ENCODE measurements at regions not wholly inside any gene's neighbourhood (a gene's known extent, or its start where the extent isn't known, plus 50 kb on each side); places are given as distances from the start of the nearest gene placed in this dataset.
"Not testable (repeated sequence)": the region's sequence is repeated elsewhere in the genome, so short reads cannot be mapped to it uniquely, and the experiment has no call there.

DNA sequence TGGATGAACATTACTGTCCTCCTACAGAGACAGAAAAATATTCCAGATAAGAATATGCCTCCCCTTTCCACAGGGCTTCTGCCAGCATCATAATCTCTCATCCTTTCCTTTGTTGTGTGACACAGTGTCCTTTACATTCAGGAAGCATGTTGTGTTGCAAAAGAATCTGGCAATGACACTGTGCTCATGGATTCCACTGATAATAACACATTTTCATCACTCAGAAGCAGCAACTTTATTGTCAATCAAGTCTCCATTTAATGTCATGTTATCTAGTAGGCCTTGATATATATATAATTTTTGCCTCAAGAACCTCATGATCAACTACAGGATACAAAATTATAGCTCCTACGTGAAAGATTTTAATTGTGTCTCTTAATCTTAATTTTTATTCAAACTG is 833.9 kb downstream of the FSTL5 start:
- DNase-seq, result no peak

DNA sequence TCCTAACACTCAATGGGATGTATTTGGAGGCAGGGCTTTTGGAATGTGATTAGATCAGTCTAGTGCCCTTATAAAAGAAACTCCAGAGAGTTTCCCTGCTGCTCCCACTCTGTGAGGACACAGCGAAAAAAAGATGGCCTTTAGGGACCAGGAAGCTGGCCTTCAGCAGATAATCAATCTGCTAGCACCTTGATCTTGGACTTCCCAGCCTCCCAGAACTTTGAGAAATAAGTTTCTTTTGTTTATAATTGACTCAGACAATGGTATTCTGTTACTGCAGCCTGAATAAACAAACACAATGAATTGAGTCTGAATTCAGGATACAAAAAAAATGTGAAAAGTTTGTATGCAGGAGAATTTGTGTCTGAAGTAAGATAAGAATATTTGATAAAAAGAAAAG is 842.1 kb downstream of the FSTL5 start:
- DNase-seq, result no peak

DNA sequence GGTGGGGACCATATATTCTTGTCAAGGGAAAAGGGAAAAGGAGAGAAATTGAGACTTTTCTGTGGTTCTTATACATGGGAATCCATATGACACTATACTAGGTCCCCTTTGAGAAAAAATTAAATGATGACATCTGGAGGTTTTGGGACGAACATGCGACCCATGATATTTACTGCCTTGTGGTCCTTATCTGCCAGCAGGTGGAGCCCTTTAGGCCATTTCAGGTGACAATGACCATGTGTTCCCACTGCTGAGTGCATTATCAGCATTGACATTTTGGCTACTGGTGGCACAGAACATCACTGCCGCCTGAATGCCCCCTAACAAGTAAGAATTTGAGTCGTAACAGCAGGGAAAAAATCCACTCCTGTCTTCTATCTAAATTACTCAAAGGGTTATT is 843.4 kb downstream of the FSTL5 start:
- DNase-seq, result no peak

DNA sequence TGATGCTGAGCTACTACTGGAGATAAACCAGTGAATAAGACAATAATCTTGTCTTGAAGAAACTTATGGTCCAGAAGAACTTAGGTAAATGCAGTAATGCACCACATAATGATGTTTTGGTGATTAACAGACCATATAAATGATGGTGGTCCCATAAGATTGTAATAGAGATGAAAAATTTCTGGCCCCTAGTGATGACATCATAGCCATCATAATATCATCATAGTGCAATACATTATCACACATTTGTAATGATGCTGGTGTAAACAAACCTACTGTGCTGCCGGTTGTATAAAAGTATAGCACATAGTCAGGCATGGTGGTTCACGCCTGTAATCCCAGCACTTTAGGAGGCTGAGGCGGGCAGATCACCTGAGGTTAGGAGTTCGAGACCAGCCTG is 846.8 kb downstream of the FSTL5 start:
- DNase-seq, result no peak

DNA sequence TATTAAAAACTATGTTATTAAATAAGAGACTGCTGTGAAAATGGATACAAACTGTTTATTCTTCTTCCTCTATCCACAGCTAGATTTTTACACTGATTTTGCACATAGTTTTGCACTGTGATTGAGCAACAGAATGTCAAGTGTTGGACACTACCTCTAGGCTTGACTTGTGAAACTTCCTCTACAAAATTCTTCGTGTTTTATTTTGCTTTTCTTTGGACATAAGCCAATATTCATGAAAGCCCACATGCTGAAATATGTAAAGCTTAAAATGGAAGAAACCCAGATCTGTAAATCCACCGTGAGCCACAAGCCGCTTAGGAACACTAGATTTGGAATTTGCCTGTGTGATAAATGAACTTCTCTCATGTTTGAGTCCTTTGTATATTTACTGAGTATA is 849.4 kb downstream of the FSTL5 start:
- DNase-seq, result no peak

DNA sequence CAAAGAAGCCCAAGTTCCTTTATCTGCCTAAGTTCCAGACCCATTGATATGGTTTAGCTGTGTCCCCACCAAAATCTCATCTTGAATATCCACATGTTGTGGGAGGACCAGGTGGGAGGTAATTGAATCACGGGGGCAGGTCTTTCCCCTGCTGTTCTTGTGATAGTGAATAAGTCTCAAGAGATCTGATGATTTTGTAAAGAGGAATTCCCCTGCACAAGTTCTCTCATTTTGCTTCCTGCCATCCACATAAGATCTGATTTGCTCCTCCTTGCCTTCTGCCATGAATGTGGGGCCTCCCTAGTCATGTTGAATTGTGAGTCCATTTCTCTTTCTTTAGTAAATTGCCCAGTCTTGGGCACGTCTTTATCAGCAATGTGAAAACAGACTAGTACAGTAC is 860.2 kb downstream of the FSTL5 start:
- DNase-seq, result no peak

DNA sequence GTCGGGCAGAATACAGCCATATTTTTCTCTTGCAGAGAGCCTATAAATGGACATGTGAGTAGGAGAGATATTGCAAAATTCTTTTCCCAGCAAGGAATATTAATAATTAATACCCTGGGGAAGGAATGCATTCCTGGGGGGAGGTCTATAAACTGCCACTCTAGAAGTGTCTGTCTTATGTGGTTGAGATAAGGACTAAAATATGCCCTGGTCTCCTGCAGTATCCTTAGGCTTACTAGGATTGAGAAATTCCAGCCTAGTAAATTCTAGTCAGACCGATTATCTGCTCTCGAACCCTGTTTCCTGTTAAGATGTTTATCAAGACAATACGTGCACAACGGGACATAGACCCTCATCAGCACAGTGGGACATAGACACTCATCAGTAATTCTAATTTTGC is 872.6 kb downstream of the FSTL5 start:
- no peak for DNase-seq

DNA sequence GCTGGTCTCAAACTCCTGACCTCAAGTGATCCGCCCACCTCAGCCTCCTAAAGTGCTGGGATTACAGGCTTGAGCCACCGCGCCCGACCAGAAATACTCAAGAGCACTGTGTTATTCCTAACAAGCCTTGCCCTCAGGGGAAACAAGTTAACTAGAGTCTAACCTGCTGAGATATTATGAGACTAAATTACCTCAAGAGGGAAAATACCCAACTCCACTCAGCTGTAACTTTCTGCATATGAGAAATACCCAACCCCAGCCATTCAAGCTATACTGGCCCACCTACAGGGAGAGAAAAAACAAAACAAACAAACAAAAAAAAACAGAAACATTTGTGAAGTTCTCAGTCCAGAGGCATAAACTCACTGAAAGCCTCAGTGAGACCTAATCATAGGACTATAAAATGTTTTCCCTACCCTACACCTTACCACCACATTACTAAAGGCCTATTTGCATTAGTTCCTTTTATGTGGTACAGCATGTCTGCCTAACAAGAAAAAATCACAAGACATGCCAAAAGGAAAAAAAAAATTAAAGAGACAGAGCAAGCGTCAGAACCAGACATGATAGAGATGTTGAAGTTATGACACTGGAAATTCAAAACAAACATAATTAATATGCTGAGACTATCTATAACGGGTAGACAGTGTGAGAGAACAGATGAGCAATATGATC is 876.0 kb downstream of the FSTL5 start:
- DNase-seq, result no peak

DNA sequence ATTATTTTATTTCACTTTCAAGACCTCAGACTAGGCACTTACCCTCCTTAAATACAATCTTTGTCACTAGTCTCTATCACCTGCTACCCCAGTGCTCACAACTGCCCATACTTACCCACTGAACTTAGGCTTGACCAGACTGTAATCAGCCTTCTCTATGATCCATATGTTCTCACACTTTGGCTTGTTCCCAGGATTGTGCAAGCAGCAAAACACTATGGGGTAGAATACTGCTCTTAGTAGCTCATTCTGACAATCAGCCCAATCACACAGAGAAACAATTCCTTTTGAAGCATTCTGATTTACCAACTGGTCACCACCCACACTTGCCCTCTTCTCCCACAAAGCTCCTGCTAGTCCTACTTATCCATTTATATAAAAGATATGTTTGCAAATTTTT is 878.3 kb downstream of the FSTL5 start:
- no peak for DNase-seq

DNA sequence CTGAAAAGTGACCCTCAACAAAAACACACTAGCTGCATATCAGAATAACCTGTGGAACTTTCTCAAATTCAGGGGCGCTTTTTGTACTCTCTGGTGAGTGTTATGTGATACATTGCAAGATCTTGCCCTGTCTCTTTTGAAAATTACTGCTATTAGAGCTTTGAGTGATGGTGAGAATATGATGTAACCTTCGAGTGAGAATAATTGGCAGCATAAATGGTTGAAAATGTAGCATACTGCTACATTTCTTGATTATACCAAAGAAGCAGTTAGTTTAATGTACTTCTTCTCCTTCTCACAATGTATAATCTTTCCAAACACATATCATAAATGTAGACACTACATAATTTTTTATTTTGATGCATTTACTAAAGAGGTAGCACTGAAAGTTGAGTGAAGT is 882.9 kb downstream of the FSTL5 start:
- DNase-seq, result no peak

DNA sequence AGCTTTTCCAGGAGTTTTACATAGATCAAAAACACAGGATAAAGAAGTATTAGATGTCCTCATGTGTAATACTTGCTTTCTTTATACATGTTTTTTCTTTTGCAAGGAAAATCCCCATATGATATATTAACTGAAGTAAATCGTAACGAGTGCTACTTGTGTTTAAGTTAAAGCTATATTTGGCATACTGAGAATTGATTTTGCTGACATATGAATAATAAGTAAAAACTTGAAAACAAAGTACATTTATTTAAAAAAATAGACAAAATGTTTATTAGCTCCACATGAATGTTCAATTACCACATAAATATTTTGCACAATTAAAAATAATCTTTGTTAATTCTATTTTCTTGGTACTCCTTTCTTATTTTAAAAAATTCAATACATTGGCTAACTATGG is 884.7 kb downstream of the FSTL5 start:
- no peak for DNase-seq

DNA sequence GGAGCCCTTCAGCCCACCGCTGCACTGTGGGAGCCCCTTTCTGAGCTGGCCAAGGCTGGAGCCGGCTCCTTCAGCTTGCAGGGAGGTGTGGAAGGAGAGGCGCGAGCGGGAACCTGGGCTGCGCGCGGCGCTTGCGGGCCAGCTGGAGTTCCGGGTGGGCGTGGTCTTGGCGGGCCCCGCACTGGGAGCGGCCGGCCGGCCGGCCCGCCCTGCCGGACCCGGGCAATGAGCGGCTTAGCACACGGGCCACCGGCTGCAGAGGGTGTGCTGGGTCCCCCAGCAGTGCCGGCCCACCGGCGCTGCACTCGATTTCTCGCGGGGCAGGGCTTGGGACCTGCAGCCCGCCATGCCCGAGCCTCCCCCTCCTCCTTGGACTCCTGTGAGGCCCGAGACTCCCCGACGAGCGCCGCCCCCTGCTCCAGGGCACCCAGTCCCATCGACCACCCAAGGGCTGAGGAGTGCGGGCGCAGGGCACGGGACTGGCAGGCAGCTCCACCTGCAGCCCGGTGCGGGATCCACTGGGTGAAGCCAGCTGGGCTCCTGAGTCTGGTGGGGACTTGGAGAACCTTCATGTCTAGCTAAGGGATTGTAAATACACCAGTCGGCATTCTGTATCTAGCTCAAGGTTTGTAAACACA is 886.5 kb downstream of the FSTL5 start:
- DNase-seq, result not testable (repeated sequence)

DNA sequence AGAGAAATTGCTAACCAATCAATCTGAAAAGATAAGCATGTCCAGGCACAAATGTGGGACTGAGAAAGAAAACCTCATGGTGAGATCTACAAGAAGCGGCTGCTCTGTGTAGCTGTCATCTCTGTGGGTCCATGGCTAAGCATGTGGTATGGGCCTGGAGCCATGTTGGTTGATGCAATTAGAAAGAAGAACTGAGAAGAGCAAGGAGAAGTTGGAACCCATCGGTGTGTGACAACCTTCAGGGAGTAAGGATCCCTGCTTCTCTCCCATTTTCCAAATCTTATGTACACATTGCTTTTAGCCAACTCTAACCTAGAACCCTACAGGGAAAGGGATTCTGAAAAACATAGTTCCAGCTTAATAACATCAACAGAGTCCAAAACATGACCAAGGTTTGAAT is 890.2 kb downstream of the FSTL5 start:
- no peak for DNase-seq

DNA sequence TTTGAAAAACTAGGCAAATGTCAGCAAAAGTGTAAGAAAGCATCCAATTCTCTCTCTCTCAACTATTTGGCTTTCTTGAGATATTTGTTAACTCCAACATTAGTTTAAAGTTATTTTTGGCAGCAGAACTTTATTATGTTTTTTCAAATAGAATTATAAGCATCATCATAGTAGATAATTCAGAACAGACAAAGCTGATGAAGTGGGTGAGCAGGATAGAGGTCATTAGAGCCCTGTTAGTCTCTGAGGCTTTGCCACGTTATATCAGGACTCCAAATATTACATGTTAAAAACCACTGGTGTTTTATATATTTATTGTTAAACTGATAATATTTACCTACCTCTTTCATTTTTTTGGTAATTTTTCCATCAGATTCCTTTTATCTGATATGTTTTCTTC is 903.0 kb downstream of the FSTL5 start:
- DNase-seq, result no peak

DNA sequence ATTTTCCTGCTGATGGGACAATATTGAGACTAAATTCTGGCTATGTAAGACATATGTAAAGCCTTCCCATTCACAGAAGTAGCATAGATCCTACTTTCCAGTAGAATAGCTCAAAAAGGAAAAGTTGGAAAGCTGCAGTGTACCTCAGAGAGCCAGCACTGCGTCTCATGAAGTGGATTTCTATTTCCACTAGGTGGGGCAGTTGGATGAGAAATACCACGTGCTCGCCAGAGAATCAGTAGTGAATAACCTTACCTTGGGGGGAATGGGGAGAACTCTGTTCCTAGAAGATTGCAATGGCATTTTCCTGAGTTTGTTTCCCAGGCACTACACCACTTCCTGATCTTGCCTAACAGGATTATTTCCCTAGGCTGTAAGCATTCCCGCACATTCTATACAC is 907.1 kb downstream of the FSTL5 start:
- DNase-seq, result no peak

DNA sequence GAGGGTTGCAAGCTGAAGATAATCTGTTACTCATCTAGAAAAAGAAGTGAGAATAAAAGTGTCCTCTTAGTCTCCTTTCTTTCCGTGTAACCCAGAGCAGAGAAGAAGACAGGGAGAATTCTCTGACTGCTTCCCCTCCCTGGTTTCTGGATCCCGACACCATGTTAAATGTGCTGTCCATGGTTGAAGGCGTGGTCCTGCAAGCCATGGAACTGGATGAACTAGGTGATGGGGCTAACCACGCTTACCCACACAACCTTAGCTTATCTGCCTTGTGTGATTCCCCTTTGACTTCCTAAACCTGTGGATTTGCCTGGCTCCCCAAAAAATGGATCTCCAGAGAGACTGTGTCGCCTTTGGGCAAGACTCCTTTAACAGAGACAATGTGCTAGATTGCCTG is 907.6 kb downstream of the FSTL5 start:
- DNase-seq, result no peak

DNA sequence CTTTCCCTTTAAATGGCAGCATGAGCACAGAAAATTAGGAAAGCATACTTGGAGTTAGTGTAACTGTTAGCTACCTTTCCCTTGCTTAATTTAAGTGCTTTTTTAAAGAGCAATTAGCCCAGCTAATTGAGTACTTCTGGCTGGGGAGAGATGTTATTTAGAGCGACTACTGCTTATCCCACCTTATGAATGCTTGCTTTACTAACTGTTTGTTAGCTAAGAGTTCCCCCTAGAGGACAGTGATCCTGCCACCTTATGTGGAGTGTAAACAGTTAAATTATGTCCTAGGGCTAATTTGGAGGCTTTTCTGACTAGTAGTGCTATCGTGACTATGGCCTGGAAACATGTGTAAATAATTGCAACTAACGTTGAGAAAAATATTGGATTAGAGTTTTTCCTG is 909.4 kb downstream of the FSTL5 start:
- no peak for DNase-seq

DNA sequence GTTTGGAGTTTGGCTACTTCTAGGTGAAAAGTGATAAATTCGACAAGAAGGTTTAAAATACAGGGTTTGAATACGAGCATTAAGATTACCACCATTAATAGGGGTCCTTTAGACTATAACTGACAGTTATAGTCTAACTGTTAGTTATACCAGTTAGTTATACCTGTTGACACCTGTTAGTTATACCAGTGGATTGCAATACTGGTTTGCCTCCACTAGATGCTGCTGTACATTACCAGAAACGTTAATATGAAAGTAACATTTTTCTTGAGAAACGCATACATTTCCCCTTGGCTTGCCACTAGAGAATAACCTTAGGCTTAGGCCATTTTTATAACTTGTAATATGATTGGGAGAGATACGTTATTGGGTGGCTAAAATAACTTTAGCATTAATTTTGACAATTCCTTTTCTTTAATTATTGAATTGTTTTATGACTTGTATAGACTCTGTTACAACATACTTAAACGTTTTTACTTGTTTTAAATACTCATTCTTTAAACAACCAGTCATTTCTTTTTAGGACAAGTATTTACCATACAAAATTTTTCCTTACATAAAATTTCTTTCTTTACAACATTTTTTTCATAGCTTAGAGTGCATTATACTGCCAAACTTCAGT is 911.2 kb downstream of the FSTL5 start:
- DNase-seq, result no peak

DNA sequence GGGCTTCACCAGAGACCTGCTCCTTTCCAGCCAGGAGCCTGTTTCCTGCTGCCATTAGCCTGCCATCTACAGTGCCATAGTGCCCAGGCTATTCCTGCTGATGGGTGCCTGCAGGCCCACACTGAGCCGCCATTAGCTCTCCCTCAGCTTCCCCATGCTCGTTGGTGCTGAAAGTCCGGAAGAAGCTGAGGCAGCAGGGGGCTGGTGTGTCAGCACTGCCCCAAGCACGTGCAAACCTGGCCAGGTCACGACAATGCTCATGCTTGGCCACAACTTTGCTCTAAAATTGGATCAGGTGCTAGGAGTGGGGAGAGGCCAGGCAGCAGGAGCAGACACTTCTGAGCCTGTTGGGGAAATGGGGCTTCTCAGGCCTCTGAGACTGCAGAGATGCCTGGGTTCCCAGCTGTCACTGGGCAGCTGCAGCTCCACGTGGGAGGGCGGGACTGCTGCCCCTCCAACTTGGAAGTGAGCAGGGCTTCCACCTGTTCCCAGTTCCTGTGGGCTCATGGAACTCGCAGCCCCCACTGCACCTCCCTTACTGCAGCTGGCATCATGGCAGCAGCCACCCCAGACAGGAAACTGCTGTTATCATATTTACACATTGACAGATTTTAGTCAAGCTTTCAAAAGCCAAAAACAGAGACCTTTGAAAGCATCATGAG is 913.9 kb downstream of the FSTL5 start:
- no peak for DNase-seq

DNA sequence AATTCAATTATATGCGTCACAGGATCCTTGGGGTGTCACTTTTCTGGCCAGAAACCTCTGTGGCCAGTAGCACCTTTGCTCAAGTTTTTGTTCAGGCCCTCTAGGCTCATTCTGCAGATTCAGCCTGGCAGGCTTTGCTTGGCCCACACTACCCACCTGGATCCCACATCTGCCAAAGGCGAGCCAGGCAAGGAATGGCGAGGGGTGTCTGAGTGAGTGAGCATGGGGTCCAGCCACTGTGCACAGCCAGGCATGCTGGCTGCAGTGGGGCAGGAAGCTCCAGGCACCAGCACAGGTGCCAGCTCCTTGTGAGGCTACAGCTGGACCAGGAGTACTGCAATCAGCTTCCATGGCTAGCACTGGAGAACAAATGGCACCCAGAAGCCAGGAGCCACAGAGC is 914.9 kb downstream of the FSTL5 start:
- DNase-seq, result no peak

DNA sequence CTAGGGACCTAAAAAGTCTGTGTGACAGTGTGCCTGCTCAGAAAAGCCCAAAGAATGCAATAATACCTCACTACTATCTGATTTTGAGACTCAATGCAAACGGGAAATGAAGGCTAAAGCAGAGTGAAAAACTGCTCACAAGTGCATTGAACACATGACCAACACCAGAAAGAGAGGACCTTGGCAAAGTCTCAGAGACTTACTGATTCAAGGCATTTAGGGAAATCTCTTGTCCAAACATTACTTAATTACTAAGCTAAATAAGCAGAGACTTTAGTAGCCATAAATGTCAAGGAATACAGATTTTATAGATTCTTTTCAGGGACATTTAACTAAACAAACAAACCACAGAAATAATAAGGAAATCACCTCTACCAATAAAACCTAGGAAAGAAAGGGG is 916.0 kb downstream of the FSTL5 start:
- no peak for DNase-seq

DNA sequence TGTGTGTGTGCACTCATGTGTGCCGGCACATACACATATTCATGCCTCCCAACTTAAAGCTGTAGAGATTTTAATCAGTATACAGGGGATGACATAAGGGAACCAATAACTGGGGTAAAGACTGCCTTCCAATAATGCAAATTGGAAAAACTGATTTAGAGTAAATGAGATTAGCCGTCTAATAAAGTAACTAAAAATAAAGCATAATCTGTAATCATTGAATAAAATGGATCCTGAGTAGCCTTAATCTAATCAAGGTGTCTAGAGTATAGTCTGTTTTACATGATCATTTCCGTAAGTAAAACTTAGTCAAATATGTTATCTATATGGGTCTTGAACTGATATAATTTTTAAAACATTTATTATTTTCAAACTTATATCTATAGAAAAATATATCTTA is 925.8 kb downstream of the FSTL5 start:
- no peak for DNase-seq

DNA sequence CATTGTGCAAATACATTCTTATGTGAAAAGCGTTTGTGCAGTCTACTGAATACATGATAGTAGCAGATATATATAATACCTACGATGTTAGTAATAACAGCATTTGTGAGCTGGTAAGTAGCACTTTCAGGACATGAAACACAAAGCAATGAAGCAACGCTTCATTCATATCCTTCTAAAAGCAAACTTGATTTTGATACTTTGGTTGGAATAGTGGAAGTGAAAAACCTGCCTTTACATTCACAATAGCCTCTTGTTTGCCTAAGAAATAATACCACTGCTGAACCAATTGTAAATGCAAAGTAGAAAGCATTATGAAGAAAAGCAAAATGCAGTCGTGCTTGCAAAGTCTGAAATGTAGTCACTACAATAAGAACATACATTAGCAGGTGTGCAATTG is 926.3 kb downstream of the FSTL5 start:
- DNase-seq, result no peak

DNA sequence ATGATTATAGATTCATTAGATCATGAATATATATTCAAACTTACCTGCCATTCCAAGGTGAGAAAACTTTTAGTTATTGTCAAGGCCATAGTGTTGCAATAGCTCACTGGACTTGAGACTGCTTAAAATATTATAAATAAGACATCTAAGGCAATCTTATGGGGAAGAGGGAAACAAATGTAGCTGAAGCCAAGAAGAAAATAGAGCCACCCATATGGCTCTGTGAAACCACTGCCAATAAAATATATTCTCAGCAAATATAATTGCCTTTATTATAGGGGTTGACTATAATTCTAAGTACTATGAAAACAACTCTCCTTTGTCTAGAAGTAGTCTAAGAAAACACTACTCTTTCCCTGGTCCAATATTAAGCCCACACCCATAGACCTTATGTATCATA is 938.5 kb downstream of the FSTL5 start:
- DNase-seq, result no peak

Data from NCI-H774 (cell line).